Adrenal gland (tissue), 9 donors: ENCODE measurements at regions not wholly inside any gene's neighbourhood (a gene's known extent, or its start where the extent isn't known, plus 50 kb on each side); places are given as distances from the start of the nearest gene placed in this dataset.
"Not testable (repeated sequence)": the region's sequence is repeated elsewhere in the genome, so short reads cannot be mapped to it uniquely, and the experiment has no call there.

Experiments used
- DNase-seq, 7 donors: peaks; one replicate each; pipeline ENCODE4 v3.0.0-alpha.2; 2019 to 2020
- H3K27ac ChIP-seq, 5 donors: fragments of 200-600 bp; sonication (generic) in 4 of 5; 1 replicate in 3 of 5; 2 replicates in 2 of 5; pipeline versions ENCODE4 v1.5.1 to v1.8.0; 2016 to 2020; ENCODE audit warnings: mild to moderate bottlenecking in 1 of 5
- H3K27me3 ChIP-seq: fragments of 200-600 bp; 2 replicates; pipeline ENCODE4 v1.8.0; 2021
- H3K36me3 ChIP-seq, 2 donors: fragments of 200-600 bp; replicated peaks in 1 of 2; 1 replicate in 1 of 2; 2 replicates in 1 of 2; pipeline versions ENCODE4 v1.5.1 to v1.8.0; 2018 to 2022
- H3K4me1 ChIP-seq, 2 donors: fragments of 200-600 bp; replicated peaks in 1 of 2; 1 replicate in 1 of 2; 2 replicates in 1 of 2; pipeline versions ENCODE4 v1.5.1 to v1.8.0; 2018 to 2021
- H3K4me3 ChIP-seq, 4 donors: fragments of 200-600 bp; sonication (generic) in 3 of 4; one replicate each; pipeline ENCODE4 v1.5.1; 2016 to 2018
- H3K9me3 ChIP-seq, 3 donors: fragments of 200-600 bp; sonication (generic) in 1 of 3; replicated peaks in 1 of 3; 1 replicate in 2 of 3; 2 replicates in 1 of 3; pipeline versions ENCODE4 v1.5.1 to v1.8.0; 2016 to 2021
- CTCF ChIP-seq, 6 experiments: fragments of 450-650 bp in 4 of 6; fragments of 200-600 bp in 2 of 6; sonication (generic) in 1 of 6; IDR thresholded peaks; 1 replicate in 5 of 6; 2 replicates in 1 of 6; pipeline versions ENCODE4 v1.5.1 to v1.8.0; 2016 to 2021; ENCODE audit warnings: antibody characterized with exemption in 6 of 6, mild to moderate bottlenecking in 2 of 6, moderate library complexity in 1 of 6
- POLR2A ChIP-seq, 2 donors: fragments of 450-650 bp; IDR thresholded peaks; one replicate each; pipeline ENCODE4 v1.6.1; 2017; ENCODE audit warnings: antibody characterized with exemption in 2 of 2, mild to moderate bottlenecking in 2 of 2, moderate library complexity in 1 of 2
- WGBS, 4 donors: extraction: QIAGEN DNeasy Blood & Tissue Kit in 2 of 4; methylation state at CpG; one replicate each; pipeline versions ENCODE4 v1.1.5 to v1.1.7; 2013 to 2017; 5-methylcytosine and 5-hydroxymethylcytosine counted together
- intact Hi-C, 2 donors: fragments of 100-400 bp; cut with DNase I; formaldehyde crosslinking; loops; one replicate each; pipeline versions ENCODE4 v1.14.1 to v1.15.0; 2022 to 2023
- donor health status: healthy with polysubstance abuse.
- donor health status: Bipolar disorder and iron deficiency.
- donor health status: DM: yes; HTN: yes; CAD: no.
- donor health status: DM: no; HTN: no; CAD: no.
- donor health status: DM: no; HTN: no; CAD: no.

- DNase-seq: no peak
- Histone ChIP-seq H3K27ac (no peak overlapping the region), H3K36me3 (no peaks in the 10 kb centered on the region), H3K9me3 (no peaks in the 10 kb centered on the region), H3K4me1 (peaks cover 0 to 8% of the 10 kb centered on the region in 2 donors), H3K27me3 (no peaks in the 10 kb centered on the region), H3K4me3 (no peak overlapping the region)
- intact Hi-C loops: no loop called here
- TF ChIP-seq CTCF (IDR thresholded peaks at IDR 0.05) (no peak), POLR2A (IDR thresholded peaks at IDR 0.05) (no peak)
Observed at GRCh38 chr2:41321351-41321750, 726.5 kb upstream of the PKDCC start.

- no peak for TF ChIP-seq POLR2A (IDR thresholded peaks at IDR 0.05)
- no peak for TF ChIP-seq CTCF (IDR thresholded peaks at IDR 0.05)
- Histone ChIP-seq H3K9me3 (no peaks in the 10 kb centered on the region), H3K27me3 (no peaks in the 10 kb centered on the region), H3K4me3 (no peak overlapping the region), H3K36me3 (no peaks in the 10 kb centered on the region), H3K27ac (no peak overlapping the region), H3K4me1 (no peaks in the 10 kb centered on the region)
- DNase-seq: no peak
- intact Hi-C loops: no loop called here
- WGBS, 4 donors: 63 to 91% (median 85%) methylated on average over 2 of the region's 2 CpGs
Observed at GRCh38 chr2:41326851-41327250, 721.0 kb upstream of the PKDCC start.

- no peaks in the 10 kb centered on the region for H3K36me3 ChIP-seq
- DNase-seq: no peak
- TF ChIP-seq CTCF (IDR thresholded peaks at IDR 0.05) (no peak), POLR2A (IDR thresholded peaks at IDR 0.05) (no peak)
- 55 to 87% (median 74%) methylated on average over 3 of the region's 3 CpGs for WGBS, 4 donors
- intact Hi-C loops: no loop called here
- no peak overlapping the region for H3K27ac ChIP-seq
- H3K27me3 ChIP-seq: no peaks in the 10 kb centered on the region
- no peaks in the 10 kb centered on the region for H3K9me3 ChIP-seq
- no peak overlapping the region for H3K4me3 ChIP-seq
- H3K4me1 ChIP-seq: peaks cover 0 to 1% of the 10 kb centered on the region in 2 donors
Observed at GRCh38 chr2:41329040-41329439, 718.8 kb upstream of the PKDCC start.

GRCh38 chr2:41334159-41334558 is 713.7 kb upstream of the PKDCC start:
- H3K9me3 ChIP-seq: no peaks in the 10 kb centered on the region
- H3K36me3 ChIP-seq: no peaks in the 10 kb centered on the region
- no peak for DNase-seq
- H3K4me1 ChIP-seq: peaks cover 0 to 9% of the 10 kb centered on the region in 2 donors
- TF ChIP-seq POLR2A (IDR thresholded peaks at IDR 0.05) (no peak), CTCF (IDR thresholded peaks at IDR 0.05) (no peak)
- intact Hi-C loops: no loop called here
- no peaks in the 10 kb centered on the region for H3K27me3 ChIP-seq
- WGBS, 4 donors: 88 to 92% (median 90%) methylated on average over 2 of the region's 2 CpGs
- no peak overlapping the region for H3K27ac ChIP-seq
- H3K4me3 ChIP-seq: no peak overlapping the region

- DNase-seq, intact Hi-C loops, H3K27ac ChIP-seq, H3K27me3 ChIP-seq, H3K4me1 ChIP-seq, H3K4me3 ChIP-seq, H3K9me3 ChIP-seq, H3K36me3 ChIP-seq: not testable (repeated sequence)
- WGBS, 4 donors: 90 to 98% (median 98%) methylated on average over 14 to 31 of the region's 31 CpGs; no CpG with 5 or more reads in 1 of the 4 donors
Observed at GRCh38 chr2:41335573-41335972, 712.2 kb upstream of the PKDCC start.
